H9 (cell line): ENCODE measurements at regions not wholly inside any gene's neighbourhood (a gene's known extent, or its start where the extent isn't known, plus 50 kb on each side); places are given as distances from the start of the nearest gene placed in this dataset.

ENCODE experiments used
- DNase-seq: peaks from one replicate; pipeline ENCODE4 v3.0.0-alpha.2; 2017
- H2AFZ ChIP-seq: one replicate; pipeline ENCODE4 v1.6.1; 2013; ENCODE audit warnings: mild to moderate bottlenecking, low read length, control low read depth, moderate library complexity
- H2AK5ac ChIP-seq: 2 replicates; pipeline ENCODE4 v1.6.1; 2013; ENCODE audit warnings: low read length, control low read depth, mixed read lengths; ENCODE audit not compliant: insufficient read length
- H2BK120ac ChIP-seq: one replicate; pipeline ENCODE4 v1.6.1; 2013; ENCODE audit warnings: low read depth, mild to moderate bottlenecking, low read length, control low read depth, inconsistent platforms; ENCODE audit not compliant: poor library complexity, severe bottlenecking
- H2BK12ac ChIP-seq: 2 replicates; pipeline ENCODE4 v1.6.1; 2013; ENCODE audit warnings: low read length, control low read depth, mixed read lengths, low read depth; ENCODE audit not compliant: insufficient read length
- H2BK15ac ChIP-seq: 2 replicates; pipeline ENCODE4 v1.6.1; 2013; ENCODE audit warnings: low read depth, low read length, control low read depth
- H2BK20ac ChIP-seq: one replicate; pipeline ENCODE4 v1.6.1; 2013; ENCODE audit warnings: low read depth, mild to moderate bottlenecking, low read length, control low read depth, inconsistent platforms; ENCODE audit not compliant: poor library complexity, severe bottlenecking
- H2BK5ac ChIP-seq: 2 replicates; pipeline ENCODE4 v1.6.1; 2013; ENCODE audit warnings: low read length, control low read depth, mixed read lengths; ENCODE audit not compliant: insufficient read length
- H3K14ac ChIP-seq: 2 replicates; pipeline ENCODE4 v1.6.1; 2013; ENCODE audit warnings: low read length, control low read depth; ENCODE audit not compliant: insufficient read depth
- H3K18ac ChIP-seq: 2 replicates; pipeline ENCODE4 v1.6.1; 2013; ENCODE audit warnings: low read depth, mild to moderate bottlenecking, mixed read lengths, low read length, control low read depth; ENCODE audit not compliant: insufficient read length
- H3K23ac ChIP-seq: 2 replicates; pipeline ENCODE4 v1.6.1; 2013; ENCODE audit warnings: low read length, control low read depth, mixed read lengths, low read depth; ENCODE audit not compliant: insufficient read length
- H3K23me2 ChIP-seq: 2 replicates; pipeline ENCODE4 v1.6.1; 2013; ENCODE audit warnings: low read depth, mild to moderate bottlenecking, mixed read lengths, low read length, control low read depth; ENCODE audit not compliant: insufficient read length, poor library complexity, severe bottlenecking
- H3K27ac ChIP-seq: 2 replicates; pipeline ENCODE4 v1.5.1; 2013; ENCODE audit warnings: low read length, control low read depth, mixed read lengths, low read depth; ENCODE audit not compliant: insufficient read length
- H3K27me3 ChIP-seq: 2 replicates; pipeline ENCODE4 v1.6.1; 2013; ENCODE audit warnings: low read length, control low read depth, inconsistent platforms; ENCODE audit not compliant: insufficient read depth
- H3K4ac ChIP-seq: 2 replicates; pipeline ENCODE4 v1.6.1; 2013; ENCODE audit warnings: low read depth, mild to moderate bottlenecking, control low read depth, inconsistent platforms, low read length, moderate library complexity
- H3K4me1 ChIP-seq: 2 replicates; pipeline ENCODE4 v1.6.1; 2013; ENCODE audit warnings: low read length, control low read depth, inconsistent platforms; ENCODE audit not compliant: insufficient read depth
- H3K4me2 ChIP-seq: 2 replicates; pipeline ENCODE4 v1.6.1; 2013; ENCODE audit warnings: low read length, control low read depth, mixed read lengths; ENCODE audit not compliant: insufficient read length, insufficient read depth
- H3K56ac ChIP-seq: 2 replicates; pipeline ENCODE4 v1.6.1; 2013; ENCODE audit warnings: low read depth, mild to moderate bottlenecking, mixed read lengths, low read length, control low read depth; ENCODE audit not compliant: insufficient read length
- H3K79me1 ChIP-seq: 2 replicates; pipeline ENCODE4 v1.6.1; 2013; ENCODE audit warnings: low read depth, mild to moderate bottlenecking, moderate library complexity, low read length, control low read depth, inconsistent platforms; ENCODE audit not compliant: insufficient read depth, poor library complexity, severe bottlenecking
- H3K79me2 ChIP-seq: 2 replicates; pipeline ENCODE4 v1.6.1; 2013; ENCODE audit warnings: low read length, control low read depth, inconsistent platforms; ENCODE audit not compliant: insufficient read depth
- H3K9ac ChIP-seq: 2 replicates; pipeline ENCODE4 v1.6.1; 2013; ENCODE audit warnings: low read length, control low read depth, mixed read lengths; ENCODE audit not compliant: insufficient read length; ENCODE audit errors: extremely low read depth
- H3K9me3 ChIP-seq: one replicate; pipeline ENCODE4 v1.6.1; 2013; ENCODE audit warnings: low read depth, low read length, inconsistent platforms; ENCODE audit not compliant: control insufficient read depth
- H3T11ph ChIP-seq: one replicate; pipeline ENCODE4 v1.6.1; 2013; ENCODE audit warnings: mild to moderate bottlenecking, low read length, control low read depth, inconsistent platforms
- H4K20me1 ChIP-seq: one replicate; pipeline ENCODE4 v1.6.1; 2013; ENCODE audit not compliant: control insufficient read depth, insufficient read length, insufficient read depth
- H4K5ac ChIP-seq: 2 replicates; pipeline ENCODE4 v1.6.1; 2013; ENCODE audit warnings: low read depth, mild to moderate bottlenecking, mixed read lengths, low read length, control low read depth; ENCODE audit not compliant: insufficient read length
- H4K8ac ChIP-seq: replicated peaks from 2 replicates; pipeline ENCODE4 v1.6.1; 2013; ENCODE audit warnings: low read length, control low read depth, mixed read lengths, low read depth; ENCODE audit not compliant: insufficient read length
- H4K91ac ChIP-seq: 2 replicates; pipeline ENCODE4 v1.6.1; 2013; ENCODE audit warnings: low read depth, mild to moderate bottlenecking, moderate library complexity, mixed read lengths, low read length, control low read depth; ENCODE audit not compliant: insufficient read length
- H3K27ac Mint-ChIP-seq, 3 experiments: 2 replicates in 2 of 3; 3 replicates in 1 of 3; pipeline ENCODE4 v1.8.0; 2020 to 2021; ENCODE audit warnings: mixed read lengths in 3 of 3, mild to moderate bottlenecking in 1 of 3, moderate library complexity in 1 of 3
- H3K27me3 Mint-ChIP-seq: 2 replicates; pipeline ENCODE4 v1.8.0; 2021; ENCODE audit warnings: low read depth, mild to moderate bottlenecking, moderate library complexity, mixed read lengths
- H3K36me3 Mint-ChIP-seq, 3 experiments: 2 replicates in 2 of 3; 3 replicates in 1 of 3; pipeline ENCODE4 v1.8.0; 2020 to 2021; ENCODE audit warnings: low read depth in 3 of 3, mixed read lengths in 3 of 3; ENCODE audit not compliant: insufficient read depth in 1 of 3
- H3K4me1 Mint-ChIP-seq, 2 experiments: 2 replicates each; pipeline ENCODE4 v1.8.0; 2020; ENCODE audit warnings: mixed read lengths in 2 of 2
- H3K4me3 Mint-ChIP-seq, 2 experiments: 2 replicates in 1 of 2; 3 replicates in 1 of 2; pipeline ENCODE4 v1.8.0; 2020 to 2021; ENCODE audit warnings: mild to moderate bottlenecking in 2 of 2, mixed read lengths in 2 of 2, moderate library complexity in 1 of 2
- H3K9me3 Mint-ChIP-seq, 2 experiments: 2 replicates in 1 of 2; 3 replicates in 1 of 2; pipeline ENCODE4 v1.8.0; 2020; ENCODE audit warnings: mild to moderate bottlenecking in 2 of 2, mixed read lengths in 2 of 2, moderate library complexity in 1 of 2
- WGBS: extraction: QIAGEN DNeasy Blood & Tissue Kit; methylation state at CpG from one replicate; pipeline ENCODE4 v1.1.7; 2013; ENCODE audit warnings: missing lambda C conversion rate, low lambda C conversion rate, mixed read lengths; ENCODE audit not compliant: insufficient read length; ENCODE audit errors: extremely low coverage; 5-methylcytosine and 5-hydroxymethylcytosine counted together
- TF ChIP-seq, protein P1 (sequence below): fragments of 200-600 bp; sonication (generic); conservative IDR thresholded peaks from 3 replicates; pipeline ENCODE4 v1.8.0; 2021; ENCODE audit warnings: antibody characterized with exemption, mild to moderate bottlenecking

DNA sequence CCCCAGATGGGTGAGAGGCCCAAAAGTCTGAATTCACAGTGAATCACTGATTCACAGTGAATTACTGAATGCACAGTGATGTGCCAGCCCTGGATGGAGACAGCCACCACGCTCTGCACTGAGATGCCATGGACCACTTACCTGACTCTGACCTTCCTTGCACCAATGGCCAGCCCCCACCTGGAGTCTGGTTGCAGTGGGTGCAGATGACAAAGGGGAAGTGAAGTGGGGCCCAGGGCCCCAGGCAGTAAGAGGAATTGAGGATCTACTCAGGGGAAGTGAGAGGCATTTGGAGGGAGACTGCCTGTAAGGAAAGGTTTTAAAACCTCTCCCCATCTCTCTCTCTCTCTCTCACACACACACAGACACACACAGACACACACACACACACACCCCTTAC lies 412.1 kb downstream of the CYLC2 start:
- Histone ChIP-seq H3K23me2 (no peaks in the 10 kb centered on the region), H3K4me2 (no peak overlapping the region), H3K4me1 (no peaks in the 10 kb centered on the region), H4K8ac (no peak overlapping the region), H4K91ac (no peak overlapping the region), H3T11ph (no peak overlapping the region), H3K56ac (no peak overlapping the region), H4K5ac (no peak overlapping the region), H2AK5ac (no peak overlapping the region), H2BK120ac (no peak overlapping the region), H3K9ac (no peak overlapping the region), H3K23ac (no peak overlapping the region), H2BK15ac (no peak overlapping the region), H2BK20ac (no peak overlapping the region), H3K27me3 (no peaks in the 10 kb centered on the region), H3K79me1 (no peaks in the 10 kb centered on the region), H3K79me2 (no peaks in the 10 kb centered on the region), H4K20me1 (no peaks in the 10 kb centered on the region), H3K27ac (no peak overlapping the region), H2AFZ (no peak overlapping the region), H2BK5ac (no peak overlapping the region), H3K4ac (no peak overlapping the region), H3K18ac (no peak overlapping the region), H3K14ac (no peak overlapping the region), H3K9me3 (no peaks in the 10 kb centered on the region), H2BK12ac (no peak overlapping the region)
- no peaks in the 10 kb centered on the region for H3K27me3 Mint-ChIP-seq
- WGBS = no CpG with 5 or more reads among the region's 1 CpG
- no peak overlapping the region for H3K4me3 Mint-ChIP-seq
- no peaks in the 10 kb centered on the region for H3K36me3 Mint-ChIP-seq
- TF ChIP-seq, protein P1, sequence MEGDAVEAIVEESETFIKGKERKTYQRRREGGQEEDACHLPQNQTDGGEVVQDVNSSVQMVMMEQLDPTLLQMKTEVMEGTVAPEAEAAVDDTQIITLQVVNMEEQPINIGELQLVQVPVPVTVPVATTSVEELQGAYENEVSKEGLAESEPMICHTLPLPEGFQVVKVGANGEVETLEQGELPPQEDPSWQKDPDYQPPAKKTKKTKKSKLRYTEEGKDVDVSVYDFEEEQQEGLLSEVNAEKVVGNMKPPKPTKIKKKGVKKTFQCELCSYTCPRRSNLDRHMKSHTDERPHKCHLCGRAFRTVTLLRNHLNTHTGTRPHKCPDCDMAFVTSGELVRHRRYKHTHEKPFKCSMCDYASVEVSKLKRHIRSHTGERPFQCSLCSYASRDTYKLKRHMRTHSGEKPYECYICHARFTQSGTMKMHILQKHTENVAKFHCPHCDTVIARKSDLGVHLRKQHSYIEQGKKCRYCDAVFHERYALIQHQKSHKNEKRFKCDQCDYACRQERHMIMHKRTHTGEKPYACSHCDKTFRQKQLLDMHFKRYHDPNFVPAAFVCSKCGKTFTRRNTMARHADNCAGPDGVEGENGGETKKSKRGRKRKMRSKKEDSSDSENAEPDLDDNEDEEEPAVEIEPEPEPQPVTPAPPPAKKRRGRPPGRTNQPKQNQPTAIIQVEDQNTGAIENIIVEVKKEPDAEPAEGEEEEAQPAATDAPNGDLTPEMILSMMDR = no peak
- no peak for DNase-seq
- peak overlapping the region in 1 of 3 experiments; percentile 52; a peak in 2 of 7 replicates for H3K27ac Mint-ChIP-seq
- H3K4me1 Mint-ChIP-seq = no peaks in the 10 kb centered on the region
- no peaks in the 10 kb centered on the region for H3K9me3 Mint-ChIP-seq
